ENCODE measurements at regions not wholly inside any gene's neighbourhood (a gene's known extent, or its start where the extent isn't known, plus 50 kb on each side); places are given as distances from the start of the nearest gene placed in this dataset.
"Not testable (repeated sequence)": the region's sequence is repeated elsewhere in the genome, so short reads cannot be mapped to it uniquely, and the experiment has no call there.

DNA sequence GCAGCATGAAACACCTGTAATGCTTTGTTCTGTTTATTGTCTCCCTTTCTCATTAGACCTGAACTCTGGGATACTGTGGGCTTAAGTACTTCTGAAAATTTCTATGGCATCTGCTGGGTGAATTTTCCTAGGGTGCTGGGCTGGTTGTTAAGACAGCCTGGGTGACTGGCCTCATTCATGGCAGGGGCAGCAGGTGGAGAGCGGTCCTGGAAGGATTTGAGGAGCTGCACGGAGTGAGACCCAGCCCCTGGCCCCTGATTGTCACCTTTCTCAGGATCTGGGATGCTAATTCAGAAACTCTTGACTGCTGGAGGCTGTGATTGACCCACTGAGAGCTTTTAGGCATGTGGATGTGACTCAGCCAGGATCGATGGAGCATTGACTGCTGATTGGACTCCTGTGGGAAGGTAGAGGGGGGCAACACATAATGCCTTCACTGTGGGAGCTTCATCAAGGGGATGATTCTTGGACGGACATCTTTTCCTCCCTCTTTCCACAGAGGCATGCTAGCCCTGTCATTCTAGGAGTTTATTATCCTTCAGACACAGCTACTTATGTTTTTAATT lies 252.0 kb downstream of the GOLGA6L6 start:
- not testable (repeated sequence) for DNase-seq (ENCODE audit: low read depth)

DNA sequence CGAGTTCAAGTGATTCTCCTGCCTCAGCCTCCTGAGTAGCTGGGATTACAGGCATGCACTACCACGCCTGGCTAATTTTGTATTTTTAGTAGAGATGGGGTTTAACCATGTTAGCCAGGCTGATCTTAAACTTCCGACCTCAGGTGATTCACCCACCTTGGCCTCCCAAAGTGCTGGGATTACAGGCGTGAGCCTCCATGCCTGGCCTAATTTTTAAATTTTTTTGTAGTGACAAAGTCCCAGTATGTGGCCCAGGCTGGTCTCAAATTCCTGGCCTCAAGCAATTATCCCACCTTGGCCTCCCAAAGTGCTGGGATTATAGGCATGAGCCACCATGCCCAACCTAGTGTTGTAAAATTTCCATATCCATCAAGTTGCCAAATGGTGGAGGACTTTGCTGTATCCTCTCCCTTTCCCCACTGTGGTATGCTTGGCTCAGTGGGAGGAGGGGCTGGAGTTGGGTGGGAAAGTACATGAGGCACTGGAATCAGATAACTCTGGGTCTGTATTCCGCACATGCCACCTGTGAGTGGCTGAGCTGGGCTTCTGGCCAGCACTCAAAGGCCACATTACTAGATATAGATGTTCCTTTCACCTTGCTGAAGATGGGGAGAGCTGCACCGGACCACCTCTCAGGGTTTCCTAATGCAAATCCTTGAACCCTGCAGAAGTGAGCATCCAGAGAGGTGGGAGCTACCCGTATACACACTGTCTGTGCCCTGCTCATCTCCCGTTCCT lies 252.6 kb downstream of the GOLGA6L6 start:
- DNase-seq (ENCODE audit: low read depth), result not testable (repeated sequence)

DNA sequence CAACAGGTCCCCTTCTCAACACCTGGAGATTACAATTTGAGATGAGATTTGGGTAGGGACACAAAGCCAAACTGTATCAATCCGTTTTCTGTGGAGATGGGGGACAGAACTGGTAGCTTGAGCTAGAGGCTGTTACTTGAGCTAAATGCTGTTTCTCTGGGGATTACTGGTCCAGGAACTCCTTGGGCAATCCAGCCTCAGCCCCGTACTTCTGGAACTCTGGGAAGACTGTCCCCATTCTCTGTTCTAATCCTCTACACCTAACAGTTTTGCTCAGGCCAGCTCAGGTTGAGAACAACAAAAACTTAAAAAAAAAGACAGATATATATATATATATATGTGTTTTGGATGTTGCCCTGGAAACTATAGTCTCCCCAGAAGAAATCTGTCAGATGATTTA lies 255.0 kb downstream of the GOLGA6L6 start:
- not testable (repeated sequence) for DNase-seq (ENCODE audit: low read depth)

DNA sequence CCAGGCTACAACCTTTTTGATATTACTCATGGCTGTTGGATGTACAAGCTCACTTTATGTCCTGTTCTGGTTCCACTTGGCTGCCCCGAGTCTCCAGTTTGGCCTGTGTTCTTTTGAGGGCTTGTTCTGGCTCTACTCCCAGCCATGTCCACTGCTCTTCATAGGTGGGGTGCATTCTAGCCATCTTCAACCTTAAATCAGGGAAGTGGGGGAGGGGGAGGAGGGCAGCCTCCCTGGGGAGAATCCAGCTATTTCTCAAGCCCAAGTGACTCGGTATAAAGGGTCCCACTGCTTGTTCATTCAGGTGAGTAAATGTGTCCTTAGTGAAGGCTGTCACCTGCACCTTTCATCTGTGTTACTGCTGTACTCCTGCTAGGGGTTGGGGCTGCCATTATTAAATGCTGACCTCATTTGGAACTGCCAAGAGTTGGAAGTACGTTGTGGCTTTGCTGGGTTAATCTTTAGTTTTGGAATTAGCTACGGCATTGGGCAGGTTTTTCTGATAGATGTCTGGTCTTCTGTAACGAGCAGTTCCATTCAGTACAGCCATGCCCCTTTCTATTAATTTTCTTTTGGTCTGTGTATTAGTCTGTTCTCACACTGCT lies 255.8 kb downstream of the GOLGA6L6 start:
- not testable (repeated sequence) for DNase-seq (ENCODE audit: low read depth)

DNA sequence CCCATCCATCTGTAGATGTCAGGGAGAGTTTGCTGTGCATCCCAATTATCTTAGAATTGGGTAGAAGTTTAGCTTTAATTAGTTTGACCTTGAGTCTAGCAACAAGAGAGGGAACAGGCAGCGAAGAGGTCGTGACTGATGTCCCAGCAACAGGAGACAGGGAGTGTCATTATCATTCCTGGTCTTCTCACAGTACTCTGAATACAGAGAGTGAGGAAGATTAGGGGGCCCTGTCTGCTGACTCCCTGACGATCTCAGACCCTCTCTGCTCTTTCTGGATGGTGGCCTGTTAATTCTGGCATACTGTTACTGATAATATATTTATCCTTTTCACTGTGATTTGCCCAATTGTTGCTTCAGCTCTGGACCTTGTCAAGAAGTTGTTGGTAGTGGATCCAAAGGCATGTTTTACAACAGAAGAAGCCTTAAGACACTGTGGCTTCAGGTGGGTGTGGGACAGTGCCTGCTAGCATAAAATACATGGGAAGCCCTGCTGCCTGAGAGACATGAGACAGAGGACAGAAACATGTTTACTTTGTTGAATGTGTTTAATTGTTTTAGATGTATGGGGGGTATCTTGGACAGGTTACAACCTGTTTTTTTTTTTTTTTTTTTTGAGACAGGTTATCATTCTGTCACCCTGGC lies 256.6 kb downstream of the GOLGA6L6 start:
- DNase-seq (ENCODE audit: low read depth), result not testable (repeated sequence)

DNA sequence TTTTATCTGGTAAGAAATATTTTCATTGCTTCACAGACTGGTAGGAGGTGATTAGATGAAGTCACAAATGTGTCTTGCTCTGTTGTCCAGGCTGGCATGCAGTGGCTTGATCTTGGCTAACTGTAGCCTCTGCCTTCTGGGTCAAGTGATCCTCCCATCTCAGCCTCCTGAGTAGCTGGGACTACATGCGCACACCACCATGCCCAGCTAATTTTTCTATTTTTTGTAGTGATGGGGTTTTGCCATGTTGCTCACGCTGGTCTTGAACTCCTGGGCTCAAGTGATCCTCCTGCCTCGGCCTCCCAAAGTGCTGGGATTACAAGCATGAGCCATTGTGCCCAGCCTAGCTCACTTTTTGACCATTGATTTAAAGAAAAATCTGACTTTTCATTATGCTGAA lies 257.9 kb downstream of the GOLGA6L6 start:
- DNase-seq (ENCODE audit: low read depth), result not testable (repeated sequence)

DNA sequence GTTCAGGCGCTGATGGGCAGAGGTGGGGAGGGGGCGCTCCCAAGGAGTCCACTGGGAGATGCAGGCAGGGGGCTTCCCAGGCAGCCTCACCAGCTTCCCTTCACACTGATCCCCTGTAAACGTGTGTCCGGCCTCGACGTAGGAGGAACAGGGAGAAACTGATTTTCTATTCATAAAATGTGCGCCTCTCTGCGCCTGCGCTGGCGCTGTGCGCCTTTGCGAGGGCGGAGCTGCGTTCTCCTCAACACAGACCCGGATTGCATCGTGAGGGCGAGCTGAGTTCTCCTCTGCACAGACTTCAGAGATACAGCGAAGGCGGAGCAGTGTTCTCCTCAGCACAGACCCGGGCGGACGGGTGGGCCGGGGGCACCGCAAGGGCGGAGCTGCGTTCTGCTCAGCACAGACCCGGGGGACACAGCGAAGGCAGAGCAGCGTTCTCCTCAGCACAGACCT lies 259.1 kb downstream of the GOLGA6L6 start:
- DNase-seq (ENCODE audit: low read depth), result not testable (repeated sequence)

DNA sequence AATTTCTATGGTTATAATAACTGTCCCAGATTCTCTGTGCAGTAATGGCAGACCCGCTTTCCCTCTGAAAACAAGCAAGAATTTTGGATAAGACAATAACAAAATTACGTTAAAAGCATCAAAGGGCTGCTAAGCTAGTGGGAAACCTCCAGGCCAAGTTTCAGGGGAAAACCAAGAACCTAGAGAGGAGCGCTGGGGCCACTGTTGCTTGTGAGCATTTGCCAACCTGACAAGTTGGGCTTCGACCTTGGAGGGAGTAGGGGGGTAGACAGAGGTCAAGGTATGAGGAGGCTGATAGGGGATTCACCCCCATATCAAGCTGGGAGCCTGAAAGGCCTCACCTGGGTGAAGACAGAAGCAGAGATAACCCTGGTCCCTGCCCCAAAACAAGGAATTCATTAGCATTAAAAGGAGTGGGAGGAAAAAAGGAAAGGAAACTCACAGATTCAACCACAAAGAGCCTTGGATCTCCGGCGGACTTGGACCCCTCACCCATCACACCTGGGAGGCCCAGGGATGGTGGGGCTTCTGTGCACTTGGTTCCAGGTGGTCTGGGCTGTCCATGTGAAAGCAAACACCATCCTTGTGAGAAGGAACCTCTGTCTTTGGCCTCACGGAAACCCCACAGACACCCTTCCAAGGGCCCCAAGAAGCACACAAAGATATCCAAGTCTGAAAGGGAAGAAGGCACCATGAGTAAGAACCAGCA lies 259.9 kb downstream of the GOLGA6L6 start:
- DNase-seq (ENCODE audit: low read depth), result not testable (repeated sequence)

DNA sequence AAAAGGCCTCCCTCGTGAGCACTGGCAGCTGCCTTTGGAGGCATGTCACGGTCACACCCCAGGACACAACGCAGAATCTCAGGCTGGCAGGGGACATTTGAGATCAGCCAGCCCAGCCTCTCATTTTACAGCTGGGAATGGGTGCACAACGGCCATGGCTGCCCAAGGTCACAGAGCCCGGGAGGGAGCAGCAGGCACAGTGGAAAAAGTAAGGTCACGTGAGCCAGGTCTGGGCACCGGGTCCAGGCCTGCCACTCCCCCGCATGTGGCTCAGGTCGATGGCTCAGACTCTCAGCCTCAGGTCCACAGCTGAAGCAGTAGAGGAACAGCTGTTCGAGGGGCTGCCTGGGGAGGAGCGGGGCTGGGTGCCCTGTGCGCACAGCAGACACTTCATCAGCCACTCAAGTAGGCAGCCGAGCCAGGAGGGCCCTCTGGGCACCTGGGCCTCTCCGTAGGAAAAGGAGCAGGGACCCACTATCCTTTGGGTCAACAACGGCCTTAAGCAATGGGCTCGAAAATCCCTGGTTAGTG lies 260.6 kb downstream of the GOLGA6L6 start:
- DNase-seq (ENCODE audit: low read depth), result no peak

DNA sequence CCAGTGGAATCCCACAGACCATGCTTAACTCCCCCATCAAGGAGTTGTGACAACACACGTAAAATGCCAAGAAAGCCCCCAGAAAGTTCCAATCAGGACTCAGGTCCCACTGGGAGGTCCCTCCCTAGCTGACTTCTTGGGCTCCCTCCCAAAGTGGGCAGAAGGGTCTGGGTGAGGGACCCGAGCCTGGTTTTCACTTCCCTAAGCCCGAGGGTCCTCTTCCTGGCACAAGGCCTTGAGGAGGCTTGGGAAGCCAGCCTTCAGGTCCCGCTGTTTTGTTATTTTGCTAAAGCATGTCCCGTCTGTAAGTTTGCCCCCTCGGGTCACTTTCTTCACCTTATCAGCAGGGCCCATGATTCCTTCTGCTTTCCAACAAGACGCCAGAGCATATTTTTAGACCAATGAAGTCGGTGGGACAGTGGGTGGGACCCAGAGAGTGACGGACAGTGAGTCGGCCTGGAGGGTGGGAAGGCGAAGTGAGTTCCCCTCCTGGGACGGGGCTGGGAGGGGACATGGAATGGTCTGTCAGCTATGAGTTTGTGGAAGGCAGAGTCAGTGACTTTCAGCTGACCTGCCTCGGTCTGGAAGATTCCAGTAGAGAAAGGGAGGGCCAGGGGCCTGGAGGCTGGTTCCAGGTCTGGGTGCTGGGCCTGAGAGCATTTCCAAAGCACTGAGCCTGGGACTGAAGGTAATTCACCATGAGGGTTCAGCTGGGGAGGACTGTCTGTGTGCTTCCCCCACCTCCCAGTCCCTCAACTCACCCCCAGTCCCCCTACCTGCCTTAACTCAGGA lies 261.3 kb downstream of the GOLGA6L6 start:
- DNase-seq (ENCODE audit: low read depth), result not testable (repeated sequence)

DNA sequence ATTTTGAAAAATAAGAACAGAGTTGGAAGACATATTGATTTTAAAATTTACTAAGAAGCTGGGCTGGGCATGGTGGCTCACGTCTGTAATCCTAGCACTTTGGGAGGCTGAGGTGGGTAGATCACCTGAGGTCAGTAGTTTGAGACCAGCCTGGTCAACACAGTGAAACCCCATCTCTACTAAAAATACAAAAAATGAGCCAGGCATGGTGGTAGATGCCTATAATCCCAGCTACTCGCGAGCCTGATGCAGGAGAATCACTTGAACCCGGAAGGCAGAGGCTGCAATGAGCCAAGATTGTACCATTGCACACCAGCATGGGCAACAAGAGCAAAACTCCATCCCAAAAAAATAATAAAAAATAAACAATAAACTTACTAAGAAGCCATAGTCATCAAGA lies 262.5 kb downstream of the GOLGA6L6 start:
- not testable (repeated sequence) for DNase-seq (ENCODE audit: low read depth)

DNA sequence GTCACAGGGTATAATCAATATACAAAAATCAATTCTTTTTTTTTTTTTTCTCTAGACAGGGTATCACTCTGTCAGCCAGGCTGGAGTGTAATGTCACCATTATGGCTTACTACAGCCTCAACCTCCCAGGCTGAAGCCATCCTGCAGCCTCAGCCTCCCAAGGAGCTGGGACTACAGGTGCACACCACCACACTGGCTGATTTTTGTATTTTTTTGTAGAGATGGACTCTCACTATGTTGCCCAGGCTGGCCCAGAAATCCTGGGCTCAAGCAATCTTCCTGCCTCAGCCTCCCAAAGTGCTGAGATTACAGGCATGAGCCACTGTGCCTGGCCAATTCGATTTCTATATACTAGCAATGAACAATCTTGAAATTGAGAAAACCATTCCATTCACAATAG lies 263.2 kb downstream of the GOLGA6L6 start:
- DNase-seq (ENCODE audit: low read depth), result not testable (repeated sequence)

DNA sequence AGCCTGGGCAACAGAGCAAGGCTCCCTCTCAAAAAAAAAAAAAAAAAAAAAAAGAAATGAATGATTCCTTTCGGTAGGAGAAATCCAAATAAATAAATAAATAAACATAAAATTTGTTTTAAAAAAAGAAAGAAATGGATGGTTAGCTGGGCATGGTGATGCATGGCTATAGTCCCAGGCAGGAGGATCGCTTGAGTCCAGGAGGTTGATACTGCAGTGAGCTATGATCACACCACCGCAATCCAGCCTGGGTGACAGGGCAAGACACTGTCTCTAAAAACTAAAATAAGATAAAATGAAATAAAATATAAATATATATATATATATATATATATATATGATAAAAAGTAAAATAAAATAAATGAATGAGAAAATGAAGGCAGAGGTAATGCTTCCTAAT lies 264.1 kb downstream of the GOLGA6L6 start:
- DNase-seq (ENCODE audit: low read depth), result not testable (repeated sequence)

DNA sequence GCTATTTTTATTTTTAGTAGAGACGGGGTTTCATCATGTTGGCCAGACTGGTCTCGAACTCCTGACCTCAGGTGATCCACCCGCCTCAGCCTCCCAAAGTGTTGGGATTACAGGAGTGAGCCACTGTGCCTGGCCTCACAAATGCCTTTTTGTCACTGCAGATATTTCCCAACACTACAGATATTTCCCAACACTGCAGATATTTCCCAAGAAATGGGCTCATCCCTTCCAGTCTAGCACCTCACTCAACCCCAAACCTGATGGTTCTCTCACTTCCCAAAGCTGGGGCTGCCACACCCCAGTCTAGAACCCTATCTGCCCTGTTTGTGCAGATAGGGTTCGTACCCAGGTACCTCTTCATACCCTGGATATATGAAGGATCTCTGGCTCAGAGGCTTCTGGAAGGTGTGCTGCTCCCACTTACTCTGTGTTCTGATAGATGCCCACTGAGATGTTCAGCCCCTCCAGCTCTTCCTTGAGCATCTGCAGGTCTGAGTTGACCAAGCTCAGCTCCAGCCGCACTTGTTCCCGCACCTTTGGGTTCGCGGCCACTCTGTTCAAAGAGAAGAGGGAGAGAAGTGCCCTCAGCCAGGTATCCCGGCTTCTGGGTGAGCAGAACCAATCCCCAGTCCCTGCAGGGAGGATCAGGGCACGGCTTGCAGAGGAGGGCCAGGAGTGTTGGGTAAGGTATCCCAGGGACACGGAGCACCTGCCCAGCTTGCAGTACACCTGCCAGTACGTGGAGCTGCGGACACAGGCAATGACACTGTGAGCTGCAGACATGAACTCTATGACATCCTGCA lies 265.1 kb downstream of the GOLGA6L6 start:
- not testable (repeated sequence) for DNase-seq (ENCODE audit: low read depth)

DNA sequence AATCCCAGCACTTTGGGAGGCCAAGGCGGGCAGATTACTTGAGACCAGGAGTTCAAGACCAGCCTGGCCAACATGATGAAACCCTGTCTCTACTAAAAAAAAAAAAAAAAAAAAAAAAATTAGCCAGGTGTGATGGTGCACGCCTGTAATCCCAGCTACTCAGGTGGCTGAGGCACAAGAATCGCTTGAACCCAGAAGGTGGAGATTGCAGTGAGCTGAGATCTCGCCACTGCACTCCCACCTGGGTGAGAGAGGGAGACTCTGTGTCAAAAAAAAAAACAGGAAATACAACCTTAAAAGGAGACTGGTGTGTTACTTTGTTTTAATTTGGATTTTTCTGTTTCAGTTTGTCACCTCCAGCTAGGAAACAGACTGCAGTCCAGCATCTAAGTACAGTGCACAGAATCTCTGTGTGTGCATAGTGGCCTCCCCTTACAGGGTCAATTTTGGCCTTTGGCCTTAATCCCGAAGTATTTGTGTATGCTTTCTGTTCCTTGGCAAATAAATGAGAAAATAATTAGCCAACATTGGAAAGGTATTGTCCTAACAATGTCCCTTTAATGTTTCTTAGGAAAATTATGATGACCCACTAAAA lies 266.1 kb downstream of the GOLGA6L6 start:
- DNase-seq (ENCODE audit: low read depth), result not testable (repeated sequence)

DNA sequence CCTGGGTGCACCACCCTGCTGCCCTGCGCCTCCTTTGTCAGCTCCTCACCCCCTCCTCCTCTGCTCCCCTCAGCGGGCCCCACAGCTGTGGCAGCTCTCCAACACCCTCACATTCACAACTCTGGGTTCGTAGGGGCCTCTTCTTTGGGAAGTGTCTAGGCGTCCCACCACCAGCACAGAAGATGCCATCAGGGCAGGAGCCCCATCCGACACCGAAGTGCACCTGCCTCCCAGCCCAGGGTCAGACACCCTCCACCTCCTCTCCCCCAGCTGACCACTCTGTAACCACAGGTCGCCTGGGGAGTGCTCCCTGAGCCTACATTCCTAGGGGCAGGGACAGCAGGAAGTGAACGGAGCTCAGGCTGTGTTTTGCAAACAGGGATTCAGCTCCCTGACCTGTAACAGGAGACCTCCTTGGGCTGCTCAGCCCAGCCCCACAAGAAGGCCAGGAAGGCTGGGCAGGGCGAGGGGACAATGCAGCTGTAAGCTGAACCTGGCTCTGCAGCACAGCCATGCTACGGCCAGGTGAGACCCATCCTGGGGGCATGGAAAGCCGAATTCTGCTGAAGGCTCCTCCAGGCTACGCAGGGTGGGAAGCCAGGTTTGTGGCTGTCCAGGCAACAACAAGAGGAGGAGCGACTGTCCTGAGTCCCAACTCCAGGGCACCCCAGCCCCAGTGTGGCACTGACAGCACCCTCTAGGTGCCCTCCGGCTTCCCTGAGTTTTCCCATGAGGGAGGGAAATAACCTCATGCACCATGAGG lies 269.0 kb downstream of the GOLGA6L6 start:
- no peak for DNase-seq (ENCODE audit: low read depth)

DNA sequence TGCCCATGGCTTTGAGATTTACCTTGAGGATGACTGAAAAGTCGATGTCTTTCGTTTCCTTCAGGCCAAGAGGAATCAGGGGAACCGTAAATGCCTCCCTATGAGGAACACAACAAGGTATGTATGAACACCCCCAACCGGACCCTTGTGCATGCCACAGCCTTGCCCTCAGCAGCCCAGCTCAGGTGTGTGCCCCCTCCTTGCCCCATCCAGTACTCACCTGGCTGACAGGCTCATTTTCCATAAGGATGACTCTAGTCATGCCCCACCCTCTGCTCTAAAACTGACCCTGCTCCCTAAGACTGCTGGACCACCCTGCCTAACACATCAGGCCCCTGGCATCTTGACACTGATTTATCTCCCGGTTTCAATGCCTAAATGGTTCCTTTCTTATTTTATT lies 270.0 kb downstream of the GOLGA6L6 start:
- DNase-seq (ENCODE audit: low read depth), result no peak

DNA sequence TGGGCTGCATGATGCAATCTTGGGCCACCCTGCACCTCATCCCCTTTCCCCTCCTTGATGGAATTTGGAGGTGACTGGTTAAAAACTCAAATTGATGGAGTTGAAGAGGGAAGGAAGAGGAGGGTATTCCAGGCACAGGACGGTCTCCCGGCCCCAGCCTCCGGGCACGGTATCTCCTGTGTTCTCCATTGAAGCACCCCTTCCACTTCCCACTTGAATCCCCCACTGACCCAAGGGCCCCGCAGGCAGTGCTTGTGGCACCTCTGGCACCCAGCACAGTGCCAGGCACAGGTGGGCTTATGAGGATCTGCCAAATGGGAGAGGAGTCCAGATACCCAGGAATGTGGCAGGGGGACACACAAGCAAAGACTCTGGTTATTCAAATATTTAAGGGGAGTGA lies 271.6 kb downstream of the GOLGA6L6 start:
- not testable (repeated sequence) for DNase-seq (ENCODE audit: low read depth)

DNA sequence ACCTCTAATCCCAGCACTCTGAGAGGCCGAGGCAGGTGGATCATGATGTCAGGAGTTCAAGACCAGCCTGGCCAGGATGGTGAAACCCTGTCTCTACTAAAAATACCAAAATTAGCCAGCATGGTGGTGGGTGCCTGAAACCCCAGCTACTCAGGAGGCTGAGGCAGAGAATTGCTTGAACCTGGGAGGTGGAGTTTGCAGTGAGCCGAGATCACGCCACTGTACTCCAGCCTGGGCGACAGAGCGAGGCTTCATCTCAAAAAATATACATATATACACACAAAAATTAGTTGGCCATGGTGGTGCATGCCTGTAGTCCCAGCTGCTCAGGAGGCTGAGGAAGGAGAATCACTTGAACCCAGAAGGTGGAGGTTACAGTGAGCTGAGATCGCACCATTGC lies 273.6 kb downstream of the GOLGA6L6 start:
- DNase-seq (ENCODE audit: low read depth), result not testable (repeated sequence)

All from stimulated activated CD8-positive, alpha-beta memory T cell treated with anti-CD3 and anti-CD28 coated beads, Interleukin-15, amount 100 ng/mL, for 1 hour (primary cell).